ENCODE measurements at regions not wholly inside any gene's neighbourhood (a gene's known extent, or its start where the extent isn't known, plus 50 kb on each side); places are given as distances from the start of the nearest gene placed in this dataset.
"Not testable (repeated sequence)": the region's sequence is repeated elsewhere in the genome, so short reads cannot be mapped to it uniquely, and the experiment has no call there.

DNA sequence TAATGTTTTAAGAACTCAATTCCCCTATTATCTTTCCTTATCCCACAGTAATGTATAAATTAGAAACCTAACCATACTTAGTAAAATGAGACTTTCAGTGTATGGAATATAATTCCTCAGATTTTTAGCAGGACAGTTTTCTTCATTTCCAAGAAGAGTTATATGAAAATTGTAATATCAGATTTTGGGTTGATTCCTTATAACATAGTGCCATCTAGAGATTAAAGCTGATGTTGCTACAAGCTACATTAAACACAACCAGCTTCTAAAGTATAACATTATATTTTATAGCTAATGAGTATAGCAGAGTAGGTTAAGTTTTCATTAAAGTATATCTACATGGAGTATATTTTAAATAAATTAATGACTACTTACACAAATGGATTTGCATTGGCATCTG is 99.7 kb upstream of the MIR17HG start:
- ATAC-seq (no peak), DNase-seq (no peak)
- Mint-ChIP-seq H3K36me3 (ENCODE audit: low read depth) (no peaks in the 10 kb centered on the region), H3K4me1 (peaks cover 7% of the 10 kb centered on the region), H3K4me3 (no peak overlapping the region), H3K27ac (no peak overlapping the region), H3K27me3 (peaks cover 50% of the 10 kb centered on the region)
- H3K9me3 ChIP-seq (ENCODE audit: control insufficient read depth, low read length, poor library complexity, severe bottlenecking) = no peaks in the 10 kb centered on the region

DNA sequence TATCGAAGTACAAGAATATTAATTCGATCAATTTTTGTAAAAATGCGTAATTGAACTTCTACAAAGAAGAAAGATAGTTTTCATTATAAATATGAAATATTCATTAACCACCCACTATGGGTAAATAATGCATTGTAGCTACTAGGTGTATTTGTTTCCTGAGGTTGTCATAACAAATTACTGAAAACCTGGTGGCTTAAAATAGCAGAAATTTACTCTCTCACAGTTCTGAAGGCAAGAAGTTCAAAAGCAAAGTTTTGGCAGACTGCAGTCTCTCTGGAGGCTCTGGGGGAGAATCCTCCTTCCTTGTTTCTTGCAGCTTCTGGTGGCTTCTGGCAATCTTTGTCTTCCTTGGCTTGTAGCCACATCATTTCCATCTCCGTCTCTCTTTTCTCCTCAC is 99.2 kb upstream of the MIR17HG start:
- H3K36me3 Mint-ChIP-seq (ENCODE audit: low read depth) = no peaks in the 10 kb centered on the region

DNA sequence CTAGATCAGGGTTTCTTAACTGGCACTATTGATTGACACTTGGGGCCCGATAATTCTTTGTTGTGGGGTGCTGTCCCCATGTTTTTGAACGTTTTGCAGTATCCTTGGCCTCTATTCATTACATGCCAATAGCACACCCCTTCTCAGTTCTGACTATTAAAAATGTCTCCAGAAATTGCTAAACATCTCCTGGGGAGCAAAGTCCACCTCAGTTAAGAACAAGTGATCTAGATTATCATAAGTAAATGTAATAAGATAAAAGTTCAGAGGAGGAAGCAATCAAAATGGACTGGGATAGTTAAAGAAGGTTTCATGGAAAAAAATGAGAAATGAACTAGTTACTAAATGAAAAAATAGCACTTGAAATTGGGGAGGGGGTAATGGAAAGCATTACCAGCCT is 98.1 kb upstream of the MIR17HG start:
- H3K9me3 ChIP-seq (ENCODE audit: control insufficient read depth, low read length, poor library complexity, severe bottlenecking) = no peaks in the 10 kb centered on the region
- Mint-ChIP-seq H3K4me1 (peaks cover 7% of the 10 kb centered on the region), H3K4me3 (no peak overlapping the region), H3K36me3 (ENCODE audit: low read depth) (no peaks in the 10 kb centered on the region), H3K27ac (no peak overlapping the region), H3K27me3 (peaks cover 47% of the 10 kb centered on the region)
- DNase-seq (no peak), ATAC-seq (no peak)

More for the DNA sequence above, 99.2 kb upstream of the MIR17HG start:
- no peaks in the 10 kb centered on the region for H3K9me3 ChIP-seq (ENCODE audit: control insufficient read depth, low read length, poor library complexity, severe bottlenecking)
- H3K4me3 Mint-ChIP-seq = no peak overlapping the region
- H3K27ac Mint-ChIP-seq = no peak overlapping the region
- peaks cover 7% of the 10 kb centered on the region for H3K4me1 Mint-ChIP-seq
- ATAC-seq = no peak
- peaks cover 46% of the 10 kb centered on the region for H3K27me3 Mint-ChIP-seq
- DNase-seq = no peak

DNA sequence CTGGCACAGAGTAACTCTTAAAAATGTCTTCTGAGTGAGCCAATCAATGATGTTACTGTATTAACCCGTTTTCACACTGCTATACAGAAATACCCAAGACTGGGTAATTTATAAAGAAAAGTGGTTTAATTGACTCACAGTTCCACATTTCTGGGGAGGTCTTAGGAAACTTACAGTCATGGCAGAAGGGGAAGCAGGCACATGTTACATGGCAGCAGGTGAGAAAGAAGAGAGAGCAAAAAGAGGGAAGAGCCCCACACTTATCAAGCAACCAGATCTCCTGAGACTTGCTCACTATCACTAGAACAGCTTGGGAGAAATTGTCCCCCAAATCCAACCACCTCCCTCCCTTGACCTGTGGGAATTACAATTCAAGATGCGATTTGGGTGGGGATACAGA is 97.6 kb upstream of the MIR17HG start:
- H3K27ac Mint-ChIP-seq = no peak overlapping the region
- no peaks in the 10 kb centered on the region for H3K9me3 ChIP-seq (ENCODE audit: control insufficient read depth, low read length, poor library complexity, severe bottlenecking)
- no peak for DNase-seq
- H3K4me3 Mint-ChIP-seq = no peak overlapping the region
- peaks cover 7% of the 10 kb centered on the region for H3K4me1 Mint-ChIP-seq
- peaks cover 46% of the 10 kb centered on the region for H3K27me3 Mint-ChIP-seq
- ATAC-seq = no peak
- H3K36me3 Mint-ChIP-seq (ENCODE audit: low read depth) = no peaks in the 10 kb centered on the region

DNA sequence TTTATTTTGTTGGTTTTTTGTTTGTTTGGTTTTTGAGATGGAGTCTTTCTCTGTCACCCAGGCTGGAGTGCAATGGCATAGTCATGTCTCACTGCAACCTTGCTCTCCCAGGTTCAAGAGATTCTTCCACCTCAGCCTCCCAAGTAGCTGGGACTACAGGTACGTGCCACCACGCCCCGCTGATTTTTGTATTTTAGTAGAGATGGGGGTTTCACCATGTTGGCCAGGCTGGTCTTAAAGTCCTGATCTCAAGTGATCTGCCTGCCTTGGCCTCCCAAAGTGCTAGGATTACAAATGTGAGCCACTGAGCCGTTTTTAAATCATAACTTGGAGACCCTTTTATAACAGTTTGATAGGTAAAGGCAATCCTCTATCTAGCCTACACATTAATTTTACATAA is 95.9 kb upstream of the MIR17HG start:
- H3K36me3 Mint-ChIP-seq (ENCODE audit: low read depth); H3K9me3 ChIP-seq (ENCODE audit: control insufficient read depth, low read length, poor library complexity, severe bottlenecking); DNase-seq; H3K4me3 Mint-ChIP-seq; H3K4me1 Mint-ChIP-seq; ATAC-seq; H3K27ac Mint-ChIP-seq: not testable (repeated sequence)
- peaks cover 30% of the 10 kb centered on the region for H3K27me3 Mint-ChIP-seq

DNA sequence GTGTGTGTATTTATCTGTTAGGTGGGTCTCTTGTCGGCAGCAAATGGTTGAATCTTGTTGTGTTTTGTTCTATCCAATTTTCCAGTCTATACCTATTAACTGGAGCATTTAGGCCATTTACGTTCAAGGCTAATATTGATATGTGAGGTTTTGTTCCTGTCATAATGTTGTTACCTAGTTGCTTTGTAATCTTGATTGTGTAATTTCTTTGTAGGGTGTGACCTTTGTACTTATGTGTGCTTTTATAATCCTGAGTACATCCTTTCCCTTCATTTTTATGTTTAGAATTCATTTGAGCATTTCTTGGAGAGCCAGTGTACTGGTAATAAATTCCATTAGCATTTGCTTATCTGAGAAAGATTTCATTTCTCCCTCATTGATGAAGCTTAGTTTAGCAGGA is 83.0 kb upstream of the MIR17HG start:
- DNase-seq (no peak), ATAC-seq (no peak)
- Mint-ChIP-seq H3K36me3 (ENCODE audit: low read depth) (no peaks in the 10 kb centered on the region), H3K4me3 (no peak overlapping the region), H3K4me1 (no peaks in the 10 kb centered on the region), H3K27ac (no peak overlapping the region), H3K27me3 (no peaks in the 10 kb centered on the region)
- H3K9me3 ChIP-seq (ENCODE audit: control insufficient read depth, low read length, poor library complexity, severe bottlenecking) = no peaks in the 10 kb centered on the region

DNA sequence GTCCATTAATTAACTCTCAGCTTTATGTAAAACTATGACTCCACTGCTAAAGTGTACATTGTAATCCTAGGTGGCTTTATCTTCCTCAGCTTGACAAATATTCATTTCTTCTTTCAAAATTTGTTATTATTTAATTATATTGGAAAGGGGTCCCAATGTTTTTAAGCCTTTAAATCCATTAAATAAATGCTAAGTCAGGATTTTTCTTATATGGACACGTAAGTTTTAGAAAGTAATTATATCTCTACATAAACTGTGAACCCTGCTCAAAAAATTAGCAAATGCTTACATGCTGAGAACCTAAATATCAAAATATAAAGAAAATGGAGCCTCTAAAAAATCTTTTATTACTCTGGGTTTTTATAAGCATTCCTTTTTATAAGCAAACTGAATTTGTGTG is 78.2 kb upstream of the MIR17HG start:
- H3K9me3 ChIP-seq (ENCODE audit: control insufficient read depth, low read length, poor library complexity, severe bottlenecking) = no peaks in the 10 kb centered on the region
- DNase-seq = no peak
- ATAC-seq = no peak
- Mint-ChIP-seq H3K4me1 (no peaks in the 10 kb centered on the region), H3K27ac (no peak overlapping the region), H3K27me3 (peaks cover 3% of the 10 kb centered on the region), H3K36me3 (ENCODE audit: low read depth) (no peaks in the 10 kb centered on the region), H3K4me3 (no peak overlapping the region)

DNA sequence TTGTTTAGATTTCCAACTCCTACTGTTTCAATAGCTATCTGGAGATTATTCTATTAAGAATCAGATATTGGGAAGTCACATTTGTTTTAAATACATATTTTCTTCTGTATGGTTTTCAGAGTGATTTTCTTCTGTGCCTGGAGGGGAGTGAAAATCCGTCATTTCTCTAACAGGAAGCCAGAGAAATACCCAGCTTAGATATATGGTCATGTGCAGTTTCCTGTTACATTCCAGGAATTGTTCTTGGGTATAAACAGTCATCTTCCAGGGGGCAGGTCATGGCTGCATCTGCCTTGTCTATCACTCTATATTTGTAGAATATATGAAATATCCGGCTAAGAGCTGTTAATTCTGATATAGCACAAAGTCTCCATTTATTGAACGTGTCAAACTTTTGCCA is 77.5 kb upstream of the MIR17HG start:
- ATAC-seq (no peak), DNase-seq (no peak)
- Mint-ChIP-seq H3K27me3 (peaks cover 10% of the 10 kb centered on the region), H3K36me3 (ENCODE audit: low read depth) (no peaks in the 10 kb centered on the region), H3K4me1 (no peaks in the 10 kb centered on the region), H3K4me3 (no peak overlapping the region), H3K27ac (no peak overlapping the region)
- no peaks in the 10 kb centered on the region for H3K9me3 ChIP-seq (ENCODE audit: control insufficient read depth, low read length, poor library complexity, severe bottlenecking)

DNA sequence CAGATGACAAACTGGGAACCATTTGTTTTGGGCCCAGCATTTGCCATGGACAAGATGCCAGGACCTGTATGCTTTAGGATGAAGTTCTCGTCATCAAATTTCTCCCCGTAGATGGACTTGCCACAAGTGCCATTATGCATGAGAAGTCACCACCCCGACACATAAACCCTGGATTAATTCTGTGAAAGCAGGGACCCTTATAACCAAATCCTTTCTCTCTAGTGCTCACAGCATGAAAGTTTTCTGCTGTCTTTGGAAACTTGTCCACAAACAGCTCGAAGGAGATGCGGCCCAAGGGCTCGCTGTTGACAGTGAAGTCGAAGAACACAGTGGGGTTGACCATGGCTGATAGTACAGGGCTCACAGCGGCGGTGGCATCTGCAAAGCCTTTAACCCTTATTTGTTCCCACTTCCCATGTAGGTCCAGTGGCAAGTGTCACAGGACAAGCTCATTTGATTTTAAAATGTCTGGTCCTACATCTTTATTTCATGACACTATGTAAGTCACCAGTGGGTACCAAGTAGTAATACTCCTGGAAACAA is 75.2 kb upstream of the MIR17HG start:
- Mint-ChIP-seq H3K27me3 (peaks cover 10% of the 10 kb centered on the region), H3K4me3 (no peak overlapping the region), H3K27ac (no peak overlapping the region), H3K36me3 (ENCODE audit: low read depth) (no peaks in the 10 kb centered on the region), H3K4me1 (no peaks in the 10 kb centered on the region)
- H3K9me3 ChIP-seq (ENCODE audit: control insufficient read depth, low read length, poor library complexity, severe bottlenecking) = no peaks in the 10 kb centered on the region
- ATAC-seq (no peak), DNase-seq (no peak)

DNA sequence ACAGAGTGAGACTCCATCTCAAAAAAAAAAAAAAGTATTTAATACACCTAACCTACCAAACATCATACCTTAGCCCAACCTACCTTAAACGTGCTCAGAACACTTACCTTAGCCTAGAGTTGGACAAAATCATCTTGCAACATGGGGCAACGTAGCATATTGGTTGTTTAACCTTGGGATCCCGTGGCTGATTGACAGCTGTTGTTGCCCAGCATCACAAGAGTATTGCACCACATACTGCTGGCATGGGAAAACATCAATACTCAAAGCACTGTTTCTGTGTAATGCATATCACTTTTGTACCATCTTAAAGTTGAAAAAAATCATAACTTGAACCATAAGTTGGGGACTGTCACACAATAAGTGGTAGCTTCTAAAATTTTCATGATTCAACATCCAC is 73.8 kb upstream of the MIR17HG start:
- Mint-ChIP-seq H3K4me3 (no peak overlapping the region), H3K27ac (no peak overlapping the region), H3K4me1 (no peaks in the 10 kb centered on the region), H3K27me3 (peaks cover 10% of the 10 kb centered on the region), H3K36me3 (ENCODE audit: low read depth) (no peaks in the 10 kb centered on the region)
- ATAC-seq (no peak), DNase-seq (no peak)
- H3K9me3 ChIP-seq (ENCODE audit: control insufficient read depth, low read length, poor library complexity, severe bottlenecking) = no peaks in the 10 kb centered on the region

DNA sequence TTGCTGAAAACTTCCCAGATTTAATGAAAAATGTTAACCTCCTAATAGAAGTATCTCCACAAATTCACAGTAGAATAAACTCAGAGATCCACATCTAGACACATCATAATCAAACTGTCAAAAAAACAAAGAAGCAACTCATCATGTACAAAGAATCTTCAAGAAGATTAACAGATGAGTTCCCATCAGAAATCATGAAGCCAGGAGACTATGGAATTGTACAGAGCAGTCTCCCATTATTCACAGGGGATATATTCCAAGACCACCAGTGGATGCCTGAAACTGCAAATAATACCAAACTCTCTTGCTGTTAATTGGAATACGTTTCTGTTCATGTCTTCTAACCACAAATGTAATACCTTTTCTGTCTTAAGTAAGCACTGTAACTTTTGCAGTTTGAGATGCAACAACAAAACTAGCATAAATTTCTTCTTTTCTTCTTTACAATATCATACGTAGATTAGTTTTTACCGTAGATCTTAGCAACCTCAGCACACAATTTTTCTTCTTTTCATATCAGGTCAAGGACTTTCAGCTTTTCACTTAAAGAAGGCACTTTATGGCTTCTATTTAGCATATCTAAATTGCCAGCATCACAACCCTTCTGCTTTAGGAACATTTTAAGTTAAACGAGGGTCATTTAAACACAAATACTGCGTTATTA is 70.3 kb upstream of the MIR17HG start:
- Mint-ChIP-seq H3K27me3 (peaks cover 10% of the 10 kb centered on the region), H3K36me3 (ENCODE audit: low read depth) (no peaks in the 10 kb centered on the region), H3K4me3 (no peak overlapping the region), H3K4me1 (no peaks in the 10 kb centered on the region), H3K27ac (no peak overlapping the region)
- no peak for DNase-seq
- no peaks in the 10 kb centered on the region for H3K9me3 ChIP-seq (ENCODE audit: control insufficient read depth, low read length, poor library complexity, severe bottlenecking)
- no peak for ATAC-seq

DNA sequence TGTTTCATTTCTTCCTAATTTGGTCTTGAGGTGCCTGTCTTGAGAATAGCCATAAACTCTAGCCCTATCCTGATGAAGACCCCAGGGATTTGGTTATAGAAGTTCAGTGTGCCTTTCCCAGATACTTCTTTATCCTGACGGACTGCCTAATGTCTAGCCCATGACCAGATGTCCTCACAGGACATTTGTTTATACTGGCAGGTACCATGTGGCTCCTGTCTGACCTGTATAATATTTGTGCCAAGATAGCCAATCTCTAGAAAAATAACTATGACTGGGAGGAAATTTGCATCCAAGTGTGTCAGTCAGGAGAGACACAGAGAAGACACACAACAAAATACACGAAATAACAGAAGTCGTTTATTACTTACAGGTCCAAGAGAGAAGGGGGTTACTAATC is 69.2 kb upstream of the MIR17HG start:
- H3K4me3 Mint-ChIP-seq = no peak overlapping the region
- no peaks in the 10 kb centered on the region for H3K4me1 Mint-ChIP-seq

DNA sequence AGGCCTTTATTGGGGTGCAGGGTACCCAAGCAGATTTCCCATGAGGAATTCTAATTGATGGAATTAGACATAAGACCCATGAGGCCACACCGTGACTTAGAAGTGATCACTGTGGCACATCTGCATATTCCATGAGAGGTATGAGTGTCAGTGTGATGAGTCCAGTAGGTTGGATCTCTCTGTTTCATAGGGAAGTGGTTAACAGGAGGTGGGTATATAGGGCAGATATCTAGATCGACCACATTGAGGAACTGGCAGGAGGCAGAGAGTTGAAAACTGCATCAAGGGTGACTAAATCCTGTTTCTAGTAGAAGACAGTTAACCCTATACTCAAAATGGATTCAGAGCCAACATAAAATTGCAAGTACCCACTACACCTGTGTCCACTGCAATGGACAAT is 68.6 kb upstream of the MIR17HG start:
- DNase-seq = no peak
- H3K4me1 Mint-ChIP-seq = no peaks in the 10 kb centered on the region
- ATAC-seq = no peak

More for the DNA sequence above, 69.2 kb upstream of the MIR17HG start:
- ATAC-seq = no peak
- no peaks in the 10 kb centered on the region for H3K9me3 ChIP-seq (ENCODE audit: control insufficient read depth, low read length, poor library complexity, severe bottlenecking)
- Mint-ChIP-seq H3K27ac (no peak overlapping the region), H3K36me3 (ENCODE audit: low read depth) (no peaks in the 10 kb centered on the region), H3K27me3 (peaks cover 19% of the 10 kb centered on the region)
- DNase-seq = no peak

DNA sequence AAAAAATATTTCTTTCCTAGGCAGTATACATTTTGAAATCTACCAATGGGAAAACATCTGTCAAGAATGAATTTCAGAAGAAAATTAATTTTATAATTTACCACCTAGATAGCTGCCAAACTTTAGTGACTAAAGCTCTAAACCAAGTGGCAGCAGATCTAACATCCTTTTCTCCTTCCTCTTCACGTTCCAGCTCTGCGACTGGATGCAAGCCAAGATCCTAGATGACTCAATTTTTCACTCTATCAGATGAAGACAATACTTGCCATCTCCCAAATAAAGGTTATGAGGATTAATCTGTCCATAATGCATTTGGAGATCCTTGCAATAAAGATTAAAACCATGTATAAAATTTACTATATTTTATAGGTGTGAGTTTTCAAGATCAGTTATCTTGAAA is 66.7 kb upstream of the MIR17HG start:
- H3K27ac Mint-ChIP-seq = no peak overlapping the region
- no peaks in the 10 kb centered on the region for H3K4me1 Mint-ChIP-seq
- DNase-seq (no peak), ATAC-seq (no peak)
- no peak overlapping the region for H3K4me3 Mint-ChIP-seq
- H3K27me3 Mint-ChIP-seq = peaks cover 25% of the 10 kb centered on the region
- no peaks in the 10 kb centered on the region for H3K36me3 Mint-ChIP-seq (ENCODE audit: low read depth)
- no peaks in the 10 kb centered on the region for H3K9me3 ChIP-seq (ENCODE audit: control insufficient read depth, low read length, poor library complexity, severe bottlenecking)

More for the DNA sequence above, 68.6 kb upstream of the MIR17HG start:
- Mint-ChIP-seq H3K4me3 (no peak overlapping the region), H3K27ac (no peak overlapping the region), H3K36me3 (ENCODE audit: low read depth) (no peaks in the 10 kb centered on the region), H3K27me3 (peaks cover 25% of the 10 kb centered on the region)
- H3K9me3 ChIP-seq (ENCODE audit: control insufficient read depth, low read length, poor library complexity, severe bottlenecking) = no peaks in the 10 kb centered on the region

Measured in T-helper 17 cell (primary cell).